HTR-8/SVneo (cell line): ENCODE measurements at regions not wholly inside any gene's neighbourhood (a gene's known extent, or its start where the extent isn't known, plus 50 kb on each side); places are given as distances from the start of the nearest gene placed in this dataset.

ENCODE experiments used
- DNase-seq: peaks from one replicate; pipeline ENCODE4 v3.0.0; 2011; ENCODE audit warnings: low spot score, mixed read lengths; ENCODE audit not compliant: insufficient read length
- FAIRE-seq: peaks from 2 replicates; lab custom pipeline; 2011; peaks lifted over from hg19 to GRCh38; lab: Jason Lieb, UNC

DNA sequence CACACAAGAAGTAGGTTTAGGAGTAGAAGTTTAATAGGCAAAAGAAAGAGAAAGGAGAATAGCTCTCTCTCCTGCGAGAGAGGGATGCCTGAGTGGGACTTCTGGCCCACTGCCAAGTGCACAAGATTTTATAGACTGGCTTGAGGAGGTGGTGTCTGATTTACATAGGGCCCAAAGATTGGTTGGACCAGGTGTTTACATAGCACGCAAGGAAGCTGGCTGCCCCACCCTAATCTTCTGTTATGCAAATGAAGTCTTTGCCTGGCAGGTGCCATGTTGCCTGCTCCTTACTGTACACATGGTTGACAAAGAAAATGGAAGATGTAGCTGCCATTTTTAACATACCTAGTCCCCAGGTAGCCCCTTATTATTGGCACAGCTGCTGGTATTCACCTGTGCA is 170.8 kb upstream of the GATB start:
- FAIRE-seq = no peak
- no peak for DNase-seq

DNA sequence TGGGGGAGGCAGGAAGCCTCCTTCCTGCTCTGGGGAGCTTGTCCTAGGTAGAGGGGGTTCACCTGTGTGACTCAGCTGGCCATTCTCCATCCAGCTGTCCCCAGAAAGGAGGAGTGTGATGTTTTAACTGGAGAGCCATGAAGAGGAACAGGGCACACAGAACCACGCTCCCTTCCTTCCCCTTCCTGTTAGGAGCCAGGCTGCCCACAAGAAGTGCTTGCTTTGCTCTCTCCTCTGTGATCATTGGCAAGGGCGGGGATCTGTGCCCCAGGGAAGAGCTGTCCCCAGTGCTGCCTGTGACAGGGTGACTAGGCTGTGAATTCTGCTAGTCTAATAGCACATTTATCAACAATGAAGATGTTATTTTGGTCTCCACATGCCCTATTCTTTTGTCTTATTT is 169.6 kb upstream of the GATB start:
- FAIRE-seq (no peak), DNase-seq (no peak)

DNA sequence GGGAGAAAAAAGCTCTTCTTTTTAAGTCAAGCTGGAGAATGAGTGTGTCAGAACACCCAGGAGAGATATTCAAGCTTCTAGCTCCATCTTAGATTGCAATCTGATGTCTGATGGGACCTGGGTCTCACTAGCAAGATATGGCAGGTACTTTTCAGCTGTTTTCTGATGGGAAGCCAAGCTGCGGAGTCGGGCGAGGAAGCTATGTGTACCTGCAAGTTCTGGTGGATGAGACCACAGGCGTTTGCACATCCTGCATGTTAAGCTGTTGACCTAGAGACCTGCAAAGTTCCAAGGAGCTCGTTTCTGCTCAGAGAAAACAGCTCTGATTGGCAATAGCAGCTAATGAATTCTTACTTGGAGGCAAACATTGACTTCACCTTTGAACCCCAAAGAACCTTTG is 167.3 kb upstream of the GATB start:
- FAIRE-seq (no peak), DNase-seq (no peak)

DNA sequence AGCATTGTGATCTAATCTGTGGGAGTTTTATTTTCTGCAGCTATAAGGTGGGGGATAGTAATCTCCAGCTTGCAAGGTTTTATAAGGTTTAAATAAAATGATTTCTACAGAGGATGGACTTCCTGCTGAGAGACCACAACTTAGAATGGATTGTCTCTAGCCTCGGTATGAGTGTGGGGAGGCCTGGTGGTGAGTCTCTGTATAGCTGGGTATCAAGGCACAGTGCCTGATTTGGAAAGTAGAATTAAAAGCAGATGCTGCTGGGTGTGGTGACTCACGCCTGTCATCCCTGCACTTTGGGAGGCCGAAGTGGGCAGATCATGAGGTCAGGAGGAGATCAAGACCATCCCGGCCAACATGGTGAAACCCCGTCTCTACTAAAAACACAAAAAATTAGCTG is 162.0 kb upstream of the GATB start:
- DNase-seq (no peak), FAIRE-seq (peak; percentile 54)

DNA sequence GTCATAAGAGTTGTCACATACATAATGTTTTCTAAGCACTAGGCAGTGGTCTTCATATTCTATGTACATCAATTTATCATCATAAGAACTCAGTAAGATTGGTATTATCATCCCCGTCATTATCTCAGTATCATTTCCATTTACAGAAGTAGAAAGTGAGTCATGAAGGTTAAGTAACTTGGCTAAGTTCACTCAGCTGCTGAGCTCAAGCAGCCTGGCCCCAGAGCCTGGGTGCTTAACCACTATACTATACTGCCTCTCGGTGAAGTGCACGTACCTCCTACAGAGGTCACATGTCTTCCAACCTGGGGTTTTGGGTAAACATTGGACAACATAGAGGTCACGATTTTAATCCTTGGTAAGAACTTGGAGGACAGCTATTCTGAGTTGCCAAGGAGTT is 161.5 kb upstream of the GATB start:
- no peak for FAIRE-seq

DNA sequence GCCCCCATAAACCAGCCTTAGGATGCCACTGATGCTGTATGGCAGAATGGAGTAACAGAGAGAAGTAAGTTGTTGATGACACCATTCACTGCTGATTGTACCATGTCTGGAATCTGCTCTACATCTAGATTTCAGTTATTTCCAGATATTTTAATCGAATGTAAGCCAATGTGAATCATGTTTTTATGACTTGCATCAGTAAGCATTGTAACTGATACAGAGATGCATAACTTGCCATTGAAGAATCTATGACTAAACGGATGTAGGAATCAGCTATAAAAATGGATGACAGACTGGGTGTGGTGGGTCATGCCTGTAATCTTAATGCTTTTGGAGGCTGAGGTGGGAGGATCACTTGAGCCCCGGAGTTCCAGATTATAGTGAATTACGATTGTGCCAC is 161.0 kb upstream of the GATB start:
- FAIRE-seq = peak; percentile 42
- no peak for DNase-seq

More for the DNA sequence above, 161.5 kb upstream of the GATB start:
- DNase-seq = no peak

DNA sequence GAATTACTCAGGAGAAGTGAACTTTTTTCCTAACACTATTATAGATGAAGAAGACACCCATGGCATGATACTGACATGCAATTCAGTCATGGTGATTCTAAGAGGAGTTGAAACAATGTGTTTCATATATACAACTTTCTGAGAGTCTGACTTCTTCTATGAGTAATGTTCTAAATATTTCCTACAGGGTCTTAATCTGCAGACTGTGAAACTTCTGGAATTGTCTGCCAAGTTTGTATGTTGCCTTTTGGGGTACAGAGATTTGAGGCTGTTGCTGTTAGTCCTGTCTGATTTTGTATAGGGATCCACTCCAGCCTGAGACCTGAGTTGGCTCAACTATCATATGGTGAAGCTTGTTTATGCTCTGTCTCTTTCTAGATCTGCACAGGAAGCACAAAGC is 160.6 kb upstream of the GATB start:
- DNase-seq (peak; percentile 32), FAIRE-seq (no peak)

DNA sequence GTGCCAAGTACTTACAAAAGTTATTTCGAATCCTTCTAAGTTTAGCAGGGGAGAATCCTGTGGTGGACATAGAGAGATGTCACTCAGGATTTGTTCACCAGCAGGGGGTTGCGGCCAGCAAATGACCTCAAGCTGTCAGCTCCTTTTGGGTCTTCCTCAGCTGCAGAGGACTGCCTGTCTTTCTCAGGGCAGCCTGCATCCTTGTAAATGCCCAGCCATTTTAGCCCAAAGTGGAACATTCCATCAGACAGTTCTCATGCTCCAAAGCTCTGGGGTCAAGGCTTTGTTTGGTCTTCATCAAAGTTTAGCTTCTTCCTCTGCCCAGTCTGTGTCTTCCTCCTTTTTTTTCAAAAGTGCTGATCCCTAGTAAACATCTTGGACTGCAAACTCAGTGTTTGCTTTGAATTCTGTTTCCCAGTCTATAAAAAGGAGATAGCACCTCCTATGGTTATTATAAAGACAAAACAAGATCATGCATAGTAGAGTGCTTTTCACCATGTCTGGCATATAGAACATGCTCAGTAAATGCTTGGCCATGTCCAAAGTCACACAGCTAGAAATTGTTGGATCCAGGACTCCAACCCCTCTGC is 156.4 kb upstream of the GATB start:
- DNase-seq = no peak
- FAIRE-seq = peak; percentile 16

DNA sequence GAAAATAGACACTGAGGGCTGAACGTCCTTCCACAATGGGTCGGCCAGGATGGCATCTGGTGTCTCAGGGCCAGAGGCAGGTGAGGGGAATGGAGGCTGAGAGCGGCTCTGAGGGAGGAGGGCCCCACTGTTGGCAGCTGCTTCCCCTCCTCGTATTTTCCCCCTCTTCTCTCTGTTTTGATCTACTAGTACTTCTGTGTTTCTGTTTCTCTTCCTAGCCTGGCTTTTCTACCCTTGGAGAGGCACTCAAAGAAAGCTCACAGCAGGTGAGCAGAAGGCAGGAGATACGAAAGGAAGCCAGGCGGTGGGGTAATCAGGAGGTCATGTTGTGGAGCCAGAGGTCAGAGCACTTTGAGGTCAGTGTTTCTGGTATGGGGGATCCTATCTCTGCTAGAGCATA is 151.8 kb upstream of the GATB start:
- DNase-seq = no peak
- FAIRE-seq = no peak

DNA sequence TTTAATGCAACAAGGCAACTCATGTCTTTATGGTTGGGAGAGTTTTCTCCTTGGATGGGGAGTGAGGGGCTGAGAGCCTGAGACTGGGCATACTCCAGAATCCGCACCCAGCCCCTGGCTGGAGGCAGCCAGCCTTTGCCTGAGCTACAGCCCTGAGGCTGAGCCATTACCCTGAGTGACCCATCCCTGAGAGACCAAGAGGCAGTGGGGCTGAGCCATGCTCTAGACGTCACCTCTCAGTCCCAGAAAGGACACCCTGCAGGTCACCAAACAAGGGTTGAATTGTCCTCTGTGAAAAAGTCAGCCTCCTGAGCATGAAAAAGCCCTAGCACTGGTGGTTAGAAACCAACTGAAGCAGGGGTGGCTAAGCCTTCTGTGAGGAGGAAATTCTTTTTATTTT is 151.2 kb upstream of the GATB start:
- DNase-seq = no peak
- no peak for FAIRE-seq

DNA sequence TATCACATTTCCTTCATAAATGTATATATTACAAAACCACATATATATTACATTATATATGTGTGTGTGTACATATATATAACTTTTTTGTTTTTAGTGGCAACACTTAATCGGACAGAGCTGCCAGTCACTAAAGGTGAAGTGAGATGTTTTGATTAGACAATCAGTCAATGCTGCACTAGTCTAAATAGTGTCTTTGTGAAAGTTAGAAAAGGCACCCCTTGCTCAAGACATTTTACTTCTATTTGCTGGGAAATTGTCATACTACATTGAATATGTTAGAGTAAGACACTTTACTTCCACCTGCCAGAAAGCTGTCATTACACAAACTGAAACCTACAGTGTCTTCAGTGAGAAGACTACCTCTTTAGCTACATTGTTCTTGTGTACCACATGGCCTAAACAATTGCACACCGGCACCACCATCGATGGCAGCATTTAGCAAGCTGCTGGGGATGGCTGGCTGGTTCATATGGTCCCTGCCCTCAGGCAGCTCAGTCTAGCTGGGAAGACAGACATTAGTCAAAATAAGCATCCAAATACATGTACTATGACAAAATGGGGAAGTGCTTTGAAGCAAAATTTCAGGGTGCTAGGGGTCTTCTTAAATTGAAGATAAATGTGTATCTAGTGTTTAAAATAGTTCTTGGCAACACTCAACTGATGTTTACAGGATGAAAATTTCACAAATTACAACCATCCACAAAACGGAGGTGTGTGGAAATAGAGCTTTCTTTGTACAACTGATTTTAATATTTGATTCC is 148.1 kb upstream of the GATB start:
- peak; percentile 68 for FAIRE-seq
- DNase-seq = no peak

DNA sequence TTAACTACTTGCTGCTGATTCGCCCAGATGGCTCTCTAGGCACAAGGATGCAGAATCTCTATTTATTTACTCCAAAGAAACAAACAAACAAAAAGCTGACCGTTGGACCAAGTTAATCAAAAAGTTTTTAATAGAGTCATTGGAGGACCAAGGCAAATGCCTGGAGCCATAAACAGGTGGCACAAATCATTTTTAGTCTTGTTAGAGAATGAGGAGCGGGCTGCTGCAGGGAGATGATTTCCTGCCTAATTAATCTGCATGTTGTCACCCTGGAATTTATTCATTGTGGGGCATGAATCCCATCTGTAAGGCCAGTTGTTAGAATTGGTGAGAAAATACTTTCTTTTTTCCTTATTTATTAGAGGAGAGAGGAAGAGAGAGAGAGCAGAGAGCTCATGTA is 147.4 kb upstream of the GATB start:
- no peak for FAIRE-seq

DNA sequence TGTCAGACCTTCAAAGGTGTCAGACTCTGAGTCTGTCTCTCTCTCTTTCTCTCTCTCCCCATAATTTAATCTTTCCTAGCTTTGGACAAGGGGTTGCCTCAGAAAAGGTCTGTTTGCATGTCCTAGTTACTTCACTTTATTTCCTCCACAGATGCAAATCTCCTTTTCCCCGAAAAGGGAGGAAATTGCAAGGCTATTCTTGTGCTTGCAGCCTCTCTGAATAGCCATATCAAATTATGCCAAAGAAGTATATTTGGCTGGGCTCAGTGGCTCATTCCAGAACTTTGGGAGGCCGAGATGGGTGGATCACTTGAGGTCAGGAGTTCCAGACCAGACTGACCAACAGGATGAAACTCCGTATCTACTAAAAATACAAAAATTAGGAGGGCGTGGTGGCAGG is 145.6 kb upstream of the GATB start:
- FAIRE-seq = no peak
- no peak for DNase-seq

More for the DNA sequence above, 147.4 kb upstream of the GATB start:
- no peak for DNase-seq

DNA sequence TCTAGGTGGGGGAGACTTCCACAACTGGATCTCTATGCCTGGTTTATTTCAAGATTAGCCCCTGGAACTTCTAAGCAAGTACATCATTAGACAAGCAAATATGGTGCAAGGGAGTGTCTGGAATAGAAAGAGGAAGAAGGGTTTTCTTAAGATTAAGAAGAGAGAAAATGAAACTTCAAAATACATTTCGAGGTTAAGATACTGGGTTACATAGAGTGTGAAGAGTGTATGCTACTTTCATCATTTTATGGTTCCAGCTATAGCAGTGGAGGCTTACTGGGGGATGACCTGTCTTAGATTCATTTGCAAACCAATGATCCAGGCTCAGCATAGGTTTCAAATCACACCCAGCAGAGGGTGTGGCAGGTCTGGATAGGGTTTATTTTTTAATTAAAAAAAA is 144.4 kb upstream of the GATB start:
- DNase-seq (no peak), FAIRE-seq (no peak)

DNA sequence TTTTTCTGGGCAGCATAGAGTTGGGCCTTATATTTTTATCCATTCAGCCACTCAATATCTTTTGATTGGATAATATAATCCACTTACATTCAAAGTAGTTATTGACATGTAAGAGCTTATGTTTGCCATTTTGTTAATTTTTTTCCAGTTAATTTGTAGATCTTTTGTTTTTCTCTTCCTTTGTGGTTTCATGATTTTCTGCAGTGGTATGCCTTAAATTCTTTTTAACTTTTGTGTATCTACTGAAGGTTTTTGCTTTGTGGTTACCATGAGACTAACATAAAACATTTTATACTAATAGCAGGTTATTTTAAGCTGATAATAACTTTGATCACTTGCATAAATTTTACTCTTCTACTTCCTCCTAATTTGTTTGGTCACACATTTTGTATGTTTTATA is 140.8 kb upstream of the GATB start:
- DNase-seq (no peak), FAIRE-seq (no peak)

DNA sequence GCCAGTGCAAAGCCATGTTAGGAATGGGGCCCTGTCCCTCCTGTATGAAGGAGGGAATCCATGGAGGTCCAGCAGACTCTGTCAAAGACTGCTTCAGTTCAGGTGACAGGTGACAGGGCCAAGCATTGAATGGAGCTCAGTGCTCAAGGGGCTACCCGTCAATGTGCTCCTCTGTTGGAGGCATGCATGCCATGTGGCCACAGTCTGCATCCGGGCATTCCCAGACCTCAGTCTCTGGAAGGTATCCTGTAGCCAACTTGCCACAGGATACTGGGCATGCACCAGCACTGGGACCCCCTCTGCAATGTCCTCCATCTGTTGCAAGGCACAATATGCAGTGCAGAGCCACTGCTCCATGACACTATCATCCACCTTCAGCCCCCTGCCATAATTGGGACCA is 136.1 kb upstream of the GATB start:
- no peak for FAIRE-seq
- no peak for DNase-seq

DNA sequence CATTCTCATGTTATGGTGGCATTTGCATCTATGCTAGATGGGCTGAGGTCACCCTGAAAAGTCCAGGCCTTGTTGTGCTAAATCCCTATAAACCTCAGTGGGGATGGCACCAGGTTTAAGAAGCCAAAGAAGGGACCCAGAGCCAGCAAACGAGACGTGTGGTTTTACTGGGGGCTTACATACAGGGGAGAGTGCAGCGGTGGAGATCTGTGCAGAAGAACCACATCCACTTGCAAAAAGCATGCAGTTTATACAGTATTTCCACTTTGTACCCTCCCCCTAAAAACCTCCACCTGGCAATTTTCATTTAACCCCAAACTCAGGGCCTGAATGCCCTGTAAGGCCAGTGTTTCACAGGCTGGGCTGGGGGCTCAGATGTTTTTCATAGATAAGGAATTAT is 134.9 kb upstream of the GATB start:
- no peak for DNase-seq
- no peak for FAIRE-seq

DNA sequence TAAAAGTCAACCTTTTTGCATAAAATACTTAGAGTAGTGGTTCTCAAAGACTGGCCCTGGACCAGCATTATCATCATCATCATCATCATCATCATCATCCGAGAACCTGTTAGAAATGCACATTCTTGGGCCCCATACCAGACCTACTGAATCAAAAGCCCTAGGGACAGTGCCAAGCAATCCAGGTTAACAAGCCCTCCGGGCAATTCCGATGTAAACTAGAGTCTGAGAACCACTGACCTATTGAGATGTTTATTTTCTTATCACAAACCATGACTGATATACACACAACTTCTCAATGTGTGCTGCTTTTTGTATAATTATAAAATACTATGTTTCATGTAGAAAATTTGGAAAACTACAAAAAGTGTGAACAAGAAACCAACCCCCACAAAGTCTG is 133.4 kb upstream of the GATB start:
- no peak for DNase-seq
- FAIRE-seq = no peak

DNA sequence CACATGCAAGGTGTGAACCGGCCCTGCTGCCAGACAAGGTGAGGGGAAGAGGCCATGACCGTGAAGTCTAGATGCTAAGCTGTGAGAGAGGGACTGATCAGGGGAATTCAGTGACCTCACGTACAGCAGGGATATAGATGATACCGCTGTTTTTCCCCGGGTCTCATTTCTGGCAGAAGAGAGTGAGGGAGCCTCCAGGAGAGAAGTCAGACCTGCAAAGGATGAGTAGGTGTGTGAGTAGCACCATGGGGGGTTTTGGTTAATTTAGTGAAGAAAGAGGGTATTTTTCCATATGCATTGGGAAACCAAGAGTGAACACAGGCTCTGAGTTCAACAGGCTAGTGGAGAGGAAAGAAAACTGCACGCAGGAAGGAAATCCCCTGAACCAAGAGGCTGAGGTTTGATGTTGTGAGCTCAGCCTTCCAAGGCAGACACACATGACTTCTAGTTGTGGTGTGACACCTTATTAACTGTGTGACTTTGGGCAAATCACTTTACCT is 127.6 kb upstream of the GATB start:
- FAIRE-seq (no peak), DNase-seq (no peak)

DNA sequence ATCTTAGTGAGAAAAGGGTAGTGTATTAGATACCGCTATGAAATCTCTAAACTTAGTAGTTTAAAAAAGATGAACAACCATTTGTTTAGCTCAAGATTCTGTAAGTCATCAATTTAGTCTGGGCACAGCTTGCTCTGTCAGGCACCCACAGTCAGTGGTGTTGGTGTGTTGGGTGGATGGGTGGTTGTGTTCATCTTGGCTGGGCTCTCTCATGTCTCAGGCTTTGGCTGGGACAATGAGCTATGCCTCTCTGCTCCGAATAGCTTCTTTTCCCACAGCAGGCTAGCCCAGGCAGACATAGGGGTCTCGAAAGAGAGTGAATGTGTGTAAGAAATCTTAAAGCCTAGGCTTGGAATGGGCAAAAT is 127.0 kb upstream of the GATB start:
- FAIRE-seq (no peak), DNase-seq (no peak)

DNA sequence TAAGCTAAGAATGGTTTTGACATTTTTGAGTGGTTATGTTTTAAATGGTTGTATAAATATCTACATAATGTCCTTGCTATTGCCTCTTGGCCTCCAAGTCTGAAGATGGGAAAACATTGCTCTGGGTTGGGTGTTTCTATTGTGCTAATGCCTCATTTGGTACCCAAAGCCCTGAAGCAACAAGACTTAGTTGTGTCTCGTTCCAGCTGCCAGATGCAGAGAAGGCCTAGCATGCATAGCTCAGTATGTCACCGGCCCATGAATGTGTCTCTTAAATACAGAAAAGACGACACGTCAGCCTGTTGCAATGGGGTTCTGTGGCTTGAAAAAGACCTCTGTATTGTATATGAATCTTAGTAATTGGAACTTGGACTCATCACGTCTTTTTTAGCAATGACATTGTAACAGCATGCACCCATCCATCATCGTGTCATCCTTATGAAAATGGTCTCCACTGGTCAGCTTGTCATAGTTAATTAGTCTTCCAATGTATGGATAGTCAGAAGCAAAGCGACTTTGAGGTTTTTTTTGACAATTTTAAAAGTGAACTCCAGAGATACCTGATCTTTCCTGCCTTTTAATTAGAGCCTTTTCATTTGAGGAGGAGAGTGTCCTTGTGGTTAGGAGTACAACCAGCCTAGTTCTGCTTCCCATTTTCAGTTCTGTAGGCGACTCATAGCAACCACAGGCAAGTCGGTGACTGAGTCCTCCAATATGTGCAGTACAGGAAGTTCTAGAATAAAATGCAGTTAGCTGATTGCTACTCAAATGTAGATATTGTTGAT is 126.4 kb upstream of the GATB start:
- peak; percentile 53 for DNase-seq
- FAIRE-seq = no peak
